IPS-15b (cell line): ENCODE measurements at regions not wholly inside any gene's neighbourhood (a gene's known extent, or its start where the extent isn't known, plus 50 kb on each side); places are given as distances from the start of the nearest gene placed in this dataset.

Source experiments
- H3K27me3 ChIP-seq: one replicate; pipeline ENCODE4 v1.6.1; 2013; ENCODE audit warnings: low read length; ENCODE audit not compliant: control insufficient read depth, insufficient read depth
- H3K36me3 ChIP-seq: one replicate; pipeline ENCODE4 v1.6.1; 2013; ENCODE audit warnings: low read length; ENCODE audit not compliant: control insufficient read depth, insufficient read depth
- H3K4me1 ChIP-seq: one replicate; pipeline ENCODE4 v1.6.1; 2013; ENCODE audit warnings: mild to moderate bottlenecking, low read length; ENCODE audit not compliant: control insufficient read depth, insufficient read depth
- H3K4me3 ChIP-seq: one replicate; pipeline ENCODE4 v1.5.1; 2013; ENCODE audit warnings: low read depth, low read length
- H3K9ac ChIP-seq: one replicate; pipeline ENCODE4 v1.6.1; 2013; ENCODE audit warnings: low read depth, mild to moderate bottlenecking, low read length
- H3K9me3 ChIP-seq: one replicate; pipeline ENCODE4 v1.6.1; 2013; ENCODE audit warnings: mild to moderate bottlenecking, low read length; ENCODE audit not compliant: control insufficient read depth, insufficient read depth

DNA sequence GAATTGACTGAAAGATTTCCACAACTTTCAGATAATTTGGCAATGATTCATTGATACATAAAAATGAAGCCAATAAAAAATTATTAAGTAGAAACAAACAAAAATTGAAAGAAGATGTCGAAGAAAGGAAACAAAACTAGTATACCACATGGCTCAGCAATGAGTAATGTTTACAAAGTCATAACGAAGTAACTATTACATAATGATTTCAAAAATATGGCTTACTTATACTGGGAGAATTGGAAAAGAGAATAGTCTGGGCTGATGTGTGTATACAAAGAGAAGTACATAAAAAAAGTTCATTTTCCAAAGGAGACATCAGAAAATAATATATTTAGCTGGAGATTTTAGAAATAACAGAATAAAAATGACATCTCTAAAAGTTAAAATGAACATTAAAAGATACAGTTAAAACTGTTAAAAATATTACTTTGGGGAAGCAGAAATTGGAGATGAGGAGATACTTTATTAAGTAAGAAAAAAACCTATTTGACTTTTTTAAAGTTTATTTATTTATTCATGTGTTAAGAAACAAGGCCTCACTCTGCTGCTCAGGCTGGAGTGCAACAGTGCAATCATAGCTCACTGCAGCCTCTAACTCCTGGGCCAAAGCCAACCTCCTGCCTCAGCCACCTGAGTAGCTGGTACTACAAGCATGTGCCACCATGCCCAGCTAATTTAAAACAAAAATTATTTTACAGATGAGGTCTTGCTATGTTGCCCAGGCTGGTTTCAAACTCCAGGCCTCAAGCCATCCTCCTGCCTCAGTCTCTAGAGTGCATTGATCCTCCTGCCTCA lies 409.7 kb upstream of the PIK3C3 start:
- Histone ChIP-seq H3K4me3 (no peak overlapping the region), H3K9ac (no peak overlapping the region), H3K36me3 (no peaks in the 10 kb centered on the region), H3K27me3 (no peaks in the 10 kb centered on the region), H3K4me1 (no peaks in the 10 kb centered on the region), H3K9me3 (no peaks in the 10 kb centered on the region)

DNA sequence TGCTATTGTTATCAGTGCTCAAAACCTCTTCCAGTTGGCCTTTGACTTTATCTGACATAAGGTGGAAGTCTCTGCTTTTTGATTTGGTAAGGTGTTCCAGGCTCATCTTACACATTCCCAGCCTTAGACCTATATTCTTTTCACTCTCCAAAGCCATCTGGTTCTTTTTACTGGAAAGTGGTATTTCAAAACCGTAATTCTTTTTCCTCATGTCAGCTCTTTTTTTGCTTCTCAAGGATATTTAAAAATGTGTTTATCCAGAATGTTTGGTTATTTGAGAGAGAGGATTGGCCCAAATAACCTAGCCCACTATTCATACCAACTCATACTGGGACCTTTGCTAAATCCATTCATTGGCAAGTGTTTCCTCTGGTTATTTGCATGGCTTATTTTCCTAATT lies 411.2 kb upstream of the PIK3C3 start:
- H3K9ac ChIP-seq, result no peak overlapping the region

DNA sequence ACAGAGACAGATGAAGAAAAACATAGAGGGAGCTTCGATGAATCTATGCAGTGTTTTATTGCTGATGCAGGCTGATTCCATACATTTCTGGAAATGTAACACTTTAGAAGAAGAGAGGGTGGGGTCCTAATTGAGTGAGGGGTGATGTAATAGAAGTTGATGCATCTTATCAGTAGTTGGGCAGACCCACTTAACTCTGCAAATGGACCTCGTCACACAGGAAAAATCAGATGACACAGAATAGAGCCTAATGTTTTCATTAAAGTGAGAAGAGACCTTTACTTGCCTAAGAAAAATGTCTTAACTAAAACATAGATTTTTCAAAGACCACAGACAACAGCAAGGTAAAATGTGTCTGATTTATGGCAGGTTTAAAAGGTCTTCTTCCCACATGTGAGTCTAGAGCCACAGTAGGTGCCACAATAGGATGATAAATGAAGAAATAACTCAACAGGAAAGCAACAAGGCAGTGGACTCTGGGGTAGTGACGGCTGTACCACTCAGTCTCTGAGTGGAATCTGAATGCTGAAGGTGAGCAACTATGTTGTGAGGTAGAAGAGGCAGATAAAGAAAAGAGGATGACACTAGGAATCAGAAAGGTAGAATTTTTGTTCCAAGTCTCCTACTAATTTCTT lies 414.7 kb upstream of the PIK3C3 start:
- H3K9ac ChIP-seq, result no peak overlapping the region
- no peak overlapping the region for H3K4me3 ChIP-seq
- H3K36me3 ChIP-seq, result no peaks in the 10 kb centered on the region
- no peaks in the 10 kb centered on the region for H3K4me1 ChIP-seq
- no peaks in the 10 kb centered on the region for H3K27me3 ChIP-seq
- no peaks in the 10 kb centered on the region for H3K9me3 ChIP-seq

More for the DNA sequence above, 411.2 kb upstream of the PIK3C3 start:
- Histone ChIP-seq H3K36me3 (no peaks in the 10 kb centered on the region), H3K27me3 (no peaks in the 10 kb centered on the region), H3K4me1 (no peaks in the 10 kb centered on the region), H3K4me3 (no peak overlapping the region), H3K9me3 (no peaks in the 10 kb centered on the region)

DNA sequence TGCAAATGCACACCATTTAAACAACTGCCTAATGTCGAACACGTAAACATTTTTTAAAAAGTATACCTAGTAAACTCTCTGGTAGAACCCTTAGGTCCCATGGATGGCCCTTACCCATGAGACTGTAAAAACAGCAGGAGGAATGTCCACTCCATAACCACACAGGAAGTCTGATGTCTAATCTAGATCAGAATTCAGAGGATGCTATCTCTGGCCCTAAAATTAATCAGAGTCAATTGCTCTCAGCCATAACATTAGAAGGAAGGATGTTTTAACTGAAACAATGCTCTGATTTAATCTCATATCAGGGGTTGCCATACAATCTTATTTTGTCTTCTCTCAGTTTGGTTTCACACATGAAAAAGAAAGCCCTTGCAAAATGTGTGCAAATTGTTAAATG lies 416.3 kb upstream of the PIK3C3 start:
- no peak overlapping the region for H3K4me3 ChIP-seq
- no peak overlapping the region for H3K9ac ChIP-seq
- H3K36me3 ChIP-seq, result no peaks in the 10 kb centered on the region
- no peaks in the 10 kb centered on the region for H3K27me3 ChIP-seq
- no peaks in the 10 kb centered on the region for H3K9me3 ChIP-seq
- no peaks in the 10 kb centered on the region for H3K4me1 ChIP-seq

DNA sequence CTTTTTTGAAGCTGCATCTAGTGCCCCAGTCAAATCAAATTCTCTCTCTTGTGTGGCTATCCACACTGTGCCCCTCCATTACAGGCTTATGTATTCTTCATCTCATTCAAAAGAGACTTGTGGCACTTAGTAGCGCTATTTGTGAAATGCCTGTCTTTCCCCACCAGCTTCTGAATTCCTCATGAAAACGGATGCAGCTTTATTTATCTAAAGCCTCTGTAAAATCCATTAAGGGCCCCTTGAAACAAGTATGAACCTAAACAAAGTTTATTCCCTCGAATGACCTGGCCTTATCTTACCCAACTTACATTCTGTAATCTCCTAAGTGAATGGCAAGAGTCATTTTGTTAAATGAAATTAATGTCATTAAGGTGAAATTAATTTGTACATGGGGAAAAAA lies 417.4 kb upstream of the PIK3C3 start:
- Histone ChIP-seq H3K9me3 (no peaks in the 10 kb centered on the region), H3K27me3 (no peaks in the 10 kb centered on the region), H3K4me1 (no peaks in the 10 kb centered on the region)

DNA sequence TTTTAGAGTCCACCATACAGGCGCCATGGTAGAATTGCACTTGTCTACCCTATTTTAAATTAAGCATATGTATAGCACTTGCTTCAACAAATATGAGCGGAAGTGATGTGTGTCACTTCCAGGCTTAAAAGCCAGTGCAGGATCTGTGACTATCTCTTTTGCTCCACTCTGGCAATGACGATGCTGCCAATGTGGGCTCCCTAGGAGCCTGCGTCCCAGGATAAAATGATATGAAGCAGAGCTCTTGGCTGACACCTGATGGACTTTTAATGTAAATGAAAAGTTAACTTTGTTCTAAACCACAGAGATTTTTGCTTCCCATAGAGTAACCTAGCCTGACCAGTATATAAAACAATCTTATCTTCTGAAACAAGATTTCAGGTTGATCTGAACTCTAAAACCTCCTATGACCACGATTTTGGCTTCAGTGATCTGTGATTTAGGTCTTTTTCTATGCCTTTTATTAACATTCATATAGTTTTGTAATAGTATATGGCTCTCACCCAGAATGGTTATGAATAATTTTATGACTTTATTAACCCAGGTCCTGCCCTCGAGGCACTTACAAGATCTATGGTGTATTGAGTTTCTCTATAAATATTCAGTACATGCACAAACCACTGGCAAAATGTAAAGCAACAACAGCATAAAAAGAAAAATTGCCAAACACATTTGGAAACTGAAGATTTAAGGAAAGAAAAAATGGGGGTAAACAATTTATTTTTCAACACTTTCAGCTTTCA lies 422.5 kb upstream of the PIK3C3 start:
- H3K4me1 ChIP-seq, result peaks cover 5% of the 10 kb centered on the region
- no peaks in the 10 kb centered on the region for H3K9me3 ChIP-seq
- no peaks in the 10 kb centered on the region for H3K36me3 ChIP-seq
- no peaks in the 10 kb centered on the region for H3K27me3 ChIP-seq
- H3K4me3 ChIP-seq, result no peak overlapping the region
- H3K9ac ChIP-seq, result no peak overlapping the region

More for the DNA sequence above, 417.4 kb upstream of the PIK3C3 start:
- no peaks in the 10 kb centered on the region for H3K36me3 ChIP-seq
- H3K9ac ChIP-seq, result no peak overlapping the region
- no peak overlapping the region for H3K4me3 ChIP-seq

DNA sequence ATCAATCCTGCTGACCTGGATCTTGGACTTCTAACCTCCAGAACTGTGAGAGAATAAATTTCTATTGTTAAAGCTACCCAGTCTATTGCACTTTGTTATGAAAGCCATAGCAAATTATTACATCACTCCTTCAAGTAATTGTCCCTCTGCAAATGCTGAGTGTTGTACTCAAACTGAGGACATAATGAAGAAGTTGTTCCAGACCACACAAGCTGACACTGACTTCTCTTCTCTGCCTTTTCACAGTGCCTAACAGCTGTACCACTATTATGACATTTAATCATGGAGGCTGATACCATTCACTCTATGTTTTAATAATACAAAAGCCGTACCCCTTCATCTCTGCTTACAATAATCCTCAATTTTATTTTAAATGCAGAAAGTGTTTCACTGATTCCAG lies 424.1 kb upstream of the PIK3C3 start:
- no peaks in the 10 kb centered on the region for H3K27me3 ChIP-seq
- H3K4me3 ChIP-seq, result no peak overlapping the region
- H3K4me1 ChIP-seq, result peaks cover 5% of the 10 kb centered on the region
- no peaks in the 10 kb centered on the region for H3K9me3 ChIP-seq
- H3K36me3 ChIP-seq, result no peaks in the 10 kb centered on the region
- H3K9ac ChIP-seq, result no peak overlapping the region

DNA sequence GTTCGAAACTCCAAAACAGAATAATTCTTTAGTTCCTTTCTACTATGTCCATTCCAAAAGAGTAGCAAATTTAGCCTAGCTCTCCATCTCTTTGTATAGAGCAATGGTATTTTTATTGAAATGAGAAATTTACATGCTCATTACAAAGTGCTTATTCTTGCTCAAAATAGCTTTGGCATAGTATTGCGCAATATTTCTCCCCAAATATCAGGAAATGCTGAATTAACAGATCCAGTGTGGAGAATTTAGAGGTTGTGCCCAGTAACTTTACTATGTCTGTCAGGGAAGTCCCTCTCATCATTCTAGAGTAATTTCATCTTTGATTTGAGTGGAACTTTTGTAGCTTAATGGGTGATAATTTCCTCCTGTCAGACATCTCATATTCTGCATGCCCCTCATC lies 425.9 kb upstream of the PIK3C3 start:
- Histone ChIP-seq H3K9me3 (no peaks in the 10 kb centered on the region), H3K9ac (no peak overlapping the region), H3K4me1 (peaks cover 5% of the 10 kb centered on the region), H3K4me3 (no peak overlapping the region), H3K27me3 (no peaks in the 10 kb centered on the region), H3K36me3 (no peaks in the 10 kb centered on the region)

DNA sequence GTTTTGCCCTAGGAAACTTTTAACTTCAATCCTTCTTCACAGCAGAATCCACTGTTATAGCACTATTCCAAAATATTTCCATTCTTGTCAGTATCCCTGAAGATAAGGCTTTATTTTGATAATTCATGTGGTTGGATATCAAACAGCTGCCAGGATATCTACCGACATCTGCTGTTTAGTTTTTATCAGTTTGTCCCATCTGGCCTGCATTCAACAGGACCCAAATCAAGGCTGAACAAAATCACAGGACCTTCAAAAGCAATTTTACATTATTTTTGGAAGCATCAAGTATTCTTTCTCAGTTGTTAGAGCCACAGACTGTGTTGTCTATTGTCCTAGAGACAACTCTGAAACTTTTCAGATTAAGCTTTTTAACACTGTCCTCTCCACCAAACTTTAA lies 429.0 kb upstream of the PIK3C3 start:
- no peak overlapping the region for H3K4me3 ChIP-seq
- H3K27me3 ChIP-seq, result no peaks in the 10 kb centered on the region
- no peaks in the 10 kb centered on the region for H3K36me3 ChIP-seq
- no peaks in the 10 kb centered on the region for H3K9me3 ChIP-seq
- H3K9ac ChIP-seq, result no peak overlapping the region
- H3K4me1 ChIP-seq, result peaks cover 5% of the 10 kb centered on the region

DNA sequence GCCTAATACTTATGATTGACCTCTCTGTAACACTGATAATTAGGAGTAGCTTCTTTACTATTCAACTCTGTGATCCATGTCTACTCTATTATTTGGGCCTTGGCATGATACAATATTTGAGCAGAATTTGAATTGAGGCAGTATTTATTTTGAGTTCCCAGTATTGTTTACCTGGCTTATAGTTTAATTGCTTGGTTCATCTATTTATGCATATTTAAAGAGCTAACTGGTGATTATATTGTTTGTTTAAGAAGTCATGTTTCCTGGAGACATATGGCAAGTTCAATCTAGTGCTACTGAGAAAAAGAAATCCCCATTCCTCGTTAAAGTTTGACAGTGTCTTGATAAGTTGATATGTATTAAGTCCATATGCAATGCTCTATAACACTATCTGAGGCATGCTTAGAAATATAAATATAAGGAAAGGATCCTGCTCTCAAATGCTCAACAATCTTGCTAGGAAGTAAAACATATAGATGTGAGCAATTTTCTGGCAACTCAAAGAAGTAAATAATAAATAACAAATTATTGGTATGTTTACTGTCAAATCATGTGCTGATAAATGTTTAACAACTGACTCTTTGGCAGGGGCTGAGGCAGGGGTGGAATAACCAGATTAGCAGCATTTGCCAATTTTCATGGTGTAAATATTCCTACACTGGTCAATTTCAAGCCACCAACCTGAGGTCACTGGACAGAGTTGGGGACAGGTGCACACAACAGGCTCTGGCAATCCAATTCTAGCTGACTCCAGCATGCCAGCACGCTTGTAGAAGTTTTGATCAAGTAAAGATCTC lies 430.2 kb upstream of the PIK3C3 start:
- no peak overlapping the region for H3K9ac ChIP-seq
- no peak overlapping the region for H3K4me3 ChIP-seq
- no peaks in the 10 kb centered on the region for H3K9me3 ChIP-seq
- H3K4me1 ChIP-seq, result peaks cover 5% of the 10 kb centered on the region
- no peaks in the 10 kb centered on the region for H3K36me3 ChIP-seq
- no peaks in the 10 kb centered on the region for H3K27me3 ChIP-seq

DNA sequence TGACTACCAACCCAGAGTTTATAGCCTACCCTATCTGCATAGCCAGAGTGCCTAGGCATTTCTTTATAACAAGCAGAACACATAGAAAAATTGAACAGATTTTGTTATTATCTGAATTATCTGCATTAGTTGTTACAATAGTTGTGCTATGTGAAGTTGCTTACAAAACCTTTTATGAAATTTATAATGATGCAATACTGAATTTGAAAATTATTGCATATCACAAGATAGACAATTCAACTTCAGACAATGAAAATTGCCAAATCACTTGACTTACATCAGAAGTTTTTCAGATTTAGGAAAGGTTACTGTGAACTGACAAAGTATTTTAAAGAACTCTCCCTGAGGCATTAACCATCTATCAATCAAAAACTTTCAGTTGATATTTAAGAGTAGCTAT lies 437.9 kb upstream of the PIK3C3 start:
- no peak overlapping the region for H3K9ac ChIP-seq
- H3K27me3 ChIP-seq, result no peaks in the 10 kb centered on the region
- no peaks in the 10 kb centered on the region for H3K4me1 ChIP-seq
- H3K36me3 ChIP-seq, result no peaks in the 10 kb centered on the region
- no peak overlapping the region for H3K4me3 ChIP-seq
- H3K9me3 ChIP-seq, result no peaks in the 10 kb centered on the region
